ENCODE measurements at regions not wholly inside any gene's neighbourhood (a gene's known extent, or its start where the extent isn't known, plus 50 kb on each side); places are given as distances from the start of the nearest gene placed in this dataset.
"Not testable (repeated sequence)": the region's sequence is repeated elsewhere in the genome, so short reads cannot be mapped to it uniquely, and the experiment has no call there.

- peaks cover 41% of the 10 kb centered on the region for H3K9me3 Mint-ChIP-seq (ENCODE audit: unreplicated experiment)
- not testable (repeated sequence) for H3K27me3 Mint-ChIP-seq (ENCODE audit: unreplicated experiment); H3K27ac Mint-ChIP-seq (ENCODE audit: unreplicated experiment); H3K4me1 Mint-ChIP-seq (ENCODE audit: unreplicated experiment); DNase-seq (ENCODE audit: extremely low spot score, unreplicated experiment); H3K4me3 Mint-ChIP-seq (ENCODE audit: unreplicated experiment); H3K36me3 Mint-ChIP-seq (ENCODE audit: unreplicated experiment)
These were observed 518.5 kb upstream of the TPTE start for GRCh38 chr21:10002762-10003313.

GRCh38 chr21:10005791-10006190 lies 515.6 kb upstream of the TPTE start:
- H3K4me1 Mint-ChIP-seq (ENCODE audit: unreplicated experiment): not testable (repeated sequence)
- peaks cover 42% of the 10 kb centered on the region for H3K9me3 Mint-ChIP-seq (ENCODE audit: unreplicated experiment)

GRCh38 chr21:10016991-10017390 lies 504.4 kb upstream of the TPTE start:
- not testable (repeated sequence) for H3K27ac Mint-ChIP-seq (ENCODE audit: unreplicated experiment); H3K27me3 Mint-ChIP-seq (ENCODE audit: unreplicated experiment); H3K4me1 Mint-ChIP-seq (ENCODE audit: unreplicated experiment); DNase-seq (ENCODE audit: extremely low spot score, unreplicated experiment); H3K36me3 Mint-ChIP-seq (ENCODE audit: unreplicated experiment); H3K4me3 Mint-ChIP-seq (ENCODE audit: unreplicated experiment)
- peaks cover 28% of the 10 kb centered on the region for H3K9me3 Mint-ChIP-seq (ENCODE audit: unreplicated experiment)

More at GRCh38 chr21:10005791-10006190, 515.6 kb upstream of the TPTE start:
- DNase-seq (ENCODE audit: extremely low spot score, unreplicated experiment); H3K36me3 Mint-ChIP-seq (ENCODE audit: unreplicated experiment); H3K27ac Mint-ChIP-seq (ENCODE audit: unreplicated experiment); H3K4me3 Mint-ChIP-seq (ENCODE audit: unreplicated experiment); H3K27me3 Mint-ChIP-seq (ENCODE audit: unreplicated experiment): not testable (repeated sequence)

- not testable (repeated sequence) for H3K27me3 Mint-ChIP-seq (ENCODE audit: unreplicated experiment); H3K4me3 Mint-ChIP-seq (ENCODE audit: unreplicated experiment); H3K27ac Mint-ChIP-seq (ENCODE audit: unreplicated experiment)
These were observed 503.6 kb upstream of the TPTE start for GRCh38 chr21:10017757-10018156.

GRCh38 chr21:10021462-10021861 lies 499.9 kb upstream of the TPTE start:
- H3K4me1 Mint-ChIP-seq (ENCODE audit: unreplicated experiment); H3K27me3 Mint-ChIP-seq (ENCODE audit: unreplicated experiment); H3K36me3 Mint-ChIP-seq (ENCODE audit: unreplicated experiment); H3K27ac Mint-ChIP-seq (ENCODE audit: unreplicated experiment); H3K4me3 Mint-ChIP-seq (ENCODE audit: unreplicated experiment); DNase-seq (ENCODE audit: extremely low spot score, unreplicated experiment): not testable (repeated sequence)
- peaks cover 34% of the 10 kb centered on the region for H3K9me3 Mint-ChIP-seq (ENCODE audit: unreplicated experiment)

More at GRCh38 chr21:10017757-10018156, 503.6 kb upstream of the TPTE start:
- H3K36me3 Mint-ChIP-seq (ENCODE audit: unreplicated experiment); DNase-seq (ENCODE audit: extremely low spot score, unreplicated experiment); H3K4me1 Mint-ChIP-seq (ENCODE audit: unreplicated experiment): not testable (repeated sequence)
- H3K9me3 Mint-ChIP-seq (ENCODE audit: unreplicated experiment): peaks cover 23% of the 10 kb centered on the region

GRCh38 chr21:10022745-10023144 lies 498.6 kb upstream of the TPTE start:
- DNase-seq (ENCODE audit: extremely low spot score, unreplicated experiment); H3K27me3 Mint-ChIP-seq (ENCODE audit: unreplicated experiment); H3K4me3 Mint-ChIP-seq (ENCODE audit: unreplicated experiment); H3K36me3 Mint-ChIP-seq (ENCODE audit: unreplicated experiment); H3K27ac Mint-ChIP-seq (ENCODE audit: unreplicated experiment); H3K4me1 Mint-ChIP-seq (ENCODE audit: unreplicated experiment): not testable (repeated sequence)
- H3K9me3 Mint-ChIP-seq (ENCODE audit: unreplicated experiment): peaks cover 25% of the 10 kb centered on the region
